Small intestine (tissue), 7 donors: ENCODE measurements at regions not wholly inside any gene's neighbourhood (a gene's known extent, or its start where the extent isn't known, plus 50 kb on each side); places are given as distances from the start of the nearest gene placed in this dataset.

Source experiments
- DNase-seq, 2 donors: peaks; one replicate each; pipeline versions ENCODE4 v3.0.0 to v3.0.0-alpha.2; 2013
- FAIRE-seq: peaks from 2 replicates; lab custom pipeline; 2012; peaks lifted over from hg19 to GRCh38; lab: Jason Lieb, UNC
- H3K27ac ChIP-seq, 3 donors: one replicate each; pipeline ENCODE4 v1.5.1; 2013; ENCODE audit warnings: low read length in 2 of 3, mild to moderate bottlenecking in 2 of 3, control low read depth in 1 of 3, inconsistent platforms in 1 of 3, low read depth in 1 of 3, moderate library complexity in 1 of 3
- H3K27me3 ChIP-seq, 3 donors: one replicate each; pipeline ENCODE4 v1.6.1; 2013; ENCODE audit warnings: low read length in 3 of 3, inconsistent platforms in 1 of 3; ENCODE audit not compliant: control insufficient read depth in 3 of 3, insufficient read depth in 3 of 3
- H3K36me3 ChIP-seq, 3 donors: one replicate each; pipeline ENCODE4 v1.6.1; 2013; ENCODE audit warnings: low read length in 3 of 3, inconsistent platforms in 1 of 3, low read depth in 1 of 3, mild to moderate bottlenecking in 1 of 3, moderate library complexity in 1 of 3; ENCODE audit not compliant: control insufficient read depth in 3 of 3, insufficient read depth in 2 of 3
- H3K4me1 ChIP-seq, 3 donors: one replicate each; pipeline ENCODE4 v1.6.1; 2013; ENCODE audit warnings: low read length in 2 of 3, inconsistent platforms in 1 of 3, low read depth in 1 of 3, mild to moderate bottlenecking in 1 of 3, moderate library complexity in 1 of 3; ENCODE audit not compliant: control insufficient read depth in 3 of 3, insufficient read depth in 2 of 3
- H3K4me3 ChIP-seq, 3 donors: one replicate each; pipeline ENCODE4 v1.5.1; 2013; ENCODE audit warnings: low read length in 3 of 3, control low read depth in 1 of 3, inconsistent platforms in 1 of 3, low read depth in 1 of 3, mild to moderate bottlenecking in 1 of 3, moderate library complexity in 1 of 3
- H3K9me3 ChIP-seq, 2 donors: one replicate each; pipeline ENCODE4 v1.6.1; 2013; ENCODE audit warnings: low read depth in 1 of 2, low read length in 1 of 2; ENCODE audit not compliant: control insufficient read depth in 2 of 2, insufficient read depth in 1 of 2
- WGBS, 3 donors: extraction: QIAGEN DNeasy Blood & Tissue Kit; methylation state at CpG; one replicate each; pipeline ENCODE4 v1.1.7; 2013; 5-methylcytosine and 5-hydroxymethylcytosine counted together
- donor health status: healthy with polysubstance abuse.
- donor health status: control.
- donor health status: control.
- donor health status: Bipolar disorder and iron deficiency.
- donor health status: healthy.

DNA sequence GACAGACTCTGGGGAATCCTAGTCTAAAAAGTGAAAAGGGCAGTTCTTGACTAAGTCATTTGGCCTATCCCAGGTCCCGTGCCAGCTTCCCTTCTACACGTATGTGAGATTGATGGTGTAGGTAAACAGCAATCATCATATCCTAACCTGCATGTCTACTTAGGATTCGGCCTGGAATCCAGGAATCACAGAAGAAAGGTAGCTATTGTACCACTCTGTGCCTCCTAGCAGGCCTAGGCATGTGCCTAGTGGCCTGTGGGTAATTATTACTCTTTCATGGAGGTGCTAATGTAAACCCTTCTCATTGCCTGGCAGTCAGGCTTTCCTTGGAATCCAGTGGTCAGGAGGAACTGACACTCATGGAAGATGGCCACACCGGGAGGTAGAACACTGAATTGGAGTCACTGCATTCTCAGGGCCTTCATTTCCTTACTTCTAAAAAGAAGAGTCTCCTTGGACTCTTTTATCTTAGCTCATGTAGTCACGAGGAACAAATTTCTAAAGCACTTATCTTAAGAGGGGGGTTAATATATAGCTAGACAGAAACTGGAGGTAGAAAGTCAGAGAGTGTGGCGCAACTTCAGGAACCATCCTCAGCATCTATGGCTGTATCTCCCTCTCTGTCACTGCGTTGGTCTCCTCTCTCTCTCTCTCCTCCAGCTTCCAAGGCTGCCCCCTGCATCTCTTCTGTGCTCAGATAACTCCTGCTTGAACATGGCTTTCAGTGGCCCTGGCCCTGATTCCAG is 122.5 kb downstream of the C1GALT1 start:
- H3K4me3 ChIP-seq = no peak overlapping the region

GRCh38 chr7:7306231-7306630 is 123.9 kb downstream of the C1GALT1 start:
- H3K36me3 ChIP-seq = no peaks in the 10 kb centered on the region
- no peak for DNase-seq

More for the DNA sequence above, 122.5 kb downstream of the C1GALT1 start:
- H3K36me3 ChIP-seq = no peaks in the 10 kb centered on the region
- peak overlapping the region in 1 of 3 donors; percentile 85 for H3K27ac ChIP-seq
- FAIRE-seq (no peak), DNase-seq (peak; percentile 10 to 84)
- peaks cover 0 to 24% (median 0%) of the 10 kb centered on the region in 3 donors for H3K4me1 ChIP-seq
- H3K9me3 ChIP-seq = peaks cover 0 to 18% of the 10 kb centered on the region in 2 donors
- WGBS, 3 donors = 72 to 82% (median 76%) methylated on average over 7 of the region's 7 CpGs
- no peaks in the 10 kb centered on the region for H3K27me3 ChIP-seq

More at GRCh38 chr7:7306231-7306630, 123.9 kb downstream of the C1GALT1 start:
- Histone ChIP-seq H3K9me3 (peaks cover 0 to 18% of the 10 kb centered on the region in 2 donors), H3K27ac (peak overlapping the region in 1 of 3 donors; percentile 85), H3K27me3 (no peaks in the 10 kb centered on the region), H3K4me3 (no peak overlapping the region), H3K4me1 (peaks cover 0 to 24% (median 0%) of the 10 kb centered on the region in 3 donors)
- FAIRE-seq = no peak
